G401 (cell line): ENCODE measurements at regions not wholly inside any gene's neighbourhood (a gene's known extent, or its start where the extent isn't known, plus 50 kb on each side); places are given as distances from the start of the nearest gene placed in this dataset.

Experiments
- DNase-seq: peaks from one replicate; pipeline ENCODE4 v3.0.0-alpha.2; 2015; ENCODE audit warnings: low spot score
- in situ Hi-C: cut with HindIII; loops from 2 replicates; pipeline ENCODE4 v1.10.0; 2016; ENCODE audit warnings: low sequenced_read_pairs, mixed read lengths

GRCh38 chr12:115240251-115240650, 556.3 kb upstream of the TBX3 start:
- no peak for DNase-seq
- in situ Hi-C loops = no loop called here

DNA sequence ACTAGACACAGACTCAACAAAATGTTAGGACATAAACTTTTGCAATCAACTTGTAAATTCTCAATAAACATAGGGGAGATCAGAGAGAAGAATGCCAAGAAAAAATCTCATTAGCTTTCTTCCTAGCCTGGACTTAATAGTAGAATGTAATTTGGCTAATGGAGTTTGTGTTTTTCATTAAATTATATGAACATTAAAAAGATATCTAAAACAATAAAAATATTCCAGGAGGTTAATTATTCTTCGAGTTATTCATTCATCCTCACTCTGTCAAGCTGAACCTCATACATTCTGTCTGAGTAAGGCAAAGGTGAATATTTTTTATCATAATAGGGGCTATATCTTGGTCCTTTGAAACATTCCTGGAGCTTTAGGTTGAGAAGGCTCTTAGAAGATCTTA, 551.9 kb upstream of the TBX3 start:
- DNase-seq = no peak
- in situ Hi-C loops = no loop called here

DNA sequence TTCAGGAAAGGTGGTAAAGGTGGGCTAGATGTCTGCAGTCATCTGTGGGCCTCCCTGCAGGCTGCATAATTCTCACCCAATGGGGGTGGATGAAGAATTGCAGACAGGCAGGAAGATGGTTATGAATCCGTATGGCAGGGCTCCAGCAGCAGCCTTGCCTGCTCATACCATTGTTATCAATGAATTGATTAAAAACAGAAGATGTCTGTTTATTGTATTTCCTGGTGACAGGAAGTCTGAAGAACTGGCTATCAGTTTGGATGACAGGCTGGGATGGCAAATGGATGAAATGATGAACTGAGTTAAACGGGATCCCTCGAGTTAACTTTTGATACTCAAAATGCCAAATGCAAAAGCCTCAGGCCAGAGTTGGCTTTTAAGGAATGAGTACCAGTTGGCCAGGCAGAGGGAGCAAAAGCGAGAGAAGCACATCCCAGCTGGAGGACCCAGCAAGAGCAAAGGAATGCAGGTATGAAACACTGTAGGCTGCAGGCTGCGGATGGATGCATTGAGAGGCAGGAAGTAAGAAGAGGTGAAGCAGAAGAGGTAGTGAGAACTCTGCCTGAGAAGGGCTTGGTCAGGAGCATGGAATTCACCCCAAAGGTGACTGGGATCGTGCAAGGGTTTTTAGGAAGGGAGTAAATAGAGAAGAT, 550.0 kb upstream of the TBX3 start:
- DNase-seq = no peak
- in situ Hi-C loops = no loop called here

DNA sequence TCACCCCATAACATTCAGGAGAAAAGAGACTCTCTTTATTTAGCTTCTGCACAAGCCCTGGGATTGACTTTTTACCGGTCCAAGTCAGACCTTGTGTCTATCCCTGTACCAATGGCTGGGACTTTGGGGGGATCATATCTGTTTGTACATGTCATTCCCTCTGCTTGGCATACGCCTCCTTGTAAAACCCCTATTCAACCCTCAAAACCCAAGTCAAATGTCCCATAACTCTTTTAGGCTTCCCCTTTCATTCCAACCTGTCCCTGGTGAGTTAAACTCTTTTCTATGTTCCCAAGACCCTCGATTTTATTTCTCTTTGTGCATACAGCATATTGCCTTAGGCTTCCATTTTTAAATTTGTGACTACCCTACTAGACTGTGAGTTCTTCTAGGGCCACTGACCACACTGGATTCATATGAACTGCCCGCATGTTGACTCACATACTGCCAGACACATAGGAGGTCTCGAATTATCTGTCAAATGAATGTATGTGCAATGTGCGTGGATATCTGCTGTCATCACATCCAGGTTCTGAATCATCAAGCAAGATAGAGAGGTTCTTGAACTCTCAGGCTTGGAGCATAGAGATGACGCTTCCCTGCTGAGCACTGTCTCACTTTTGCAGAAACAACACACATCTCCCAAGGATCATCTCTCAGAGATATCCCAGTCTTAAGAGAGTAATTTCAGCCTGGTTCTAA, 548.6 kb upstream of the TBX3 start:
- DNase-seq = no peak
- in situ Hi-C loops = no loop called here

GRCh38 chr12:115230606-115231005, 546.6 kb upstream of the TBX3 start:
- in situ Hi-C loops = no loop called here
- DNase-seq = no peak

DNA sequence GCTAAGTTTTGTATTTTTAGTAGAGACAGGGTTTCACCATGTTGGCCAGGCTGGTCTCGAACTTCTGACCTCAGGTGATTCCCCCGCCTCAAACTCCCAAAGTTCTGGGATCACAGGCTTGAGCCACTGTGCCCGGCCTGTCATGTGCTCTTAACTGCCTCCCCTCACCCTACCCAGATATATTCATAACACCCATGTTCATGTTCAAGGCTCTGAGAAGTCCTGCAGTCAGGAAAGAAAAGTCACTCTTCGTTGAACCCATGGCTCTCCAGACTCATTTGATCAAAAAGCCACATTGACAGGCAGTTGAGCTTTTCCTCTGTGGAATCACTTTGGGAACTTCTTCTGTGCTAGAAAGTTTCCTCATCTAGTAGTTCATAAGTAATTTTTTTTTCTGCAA, 545.5 kb upstream of the TBX3 start:
- DNase-seq = no peak
- in situ Hi-C loops = no loop called here

- in situ Hi-C loops = no loop called here
- DNase-seq = no peak
Measured at GRCh38 chr12:115228434-115228833, 544.5 kb upstream of the TBX3 start.

- in situ Hi-C loops = no loop called here
- DNase-seq = no peak
Measured at GRCh38 chr12:115227137-115227615, 543.2 kb upstream of the TBX3 start.

- DNase-seq = no peak
- in situ Hi-C loops = no loop called here
Measured at GRCh38 chr12:115225845-115226244, 541.9 kb upstream of the TBX3 start.

DNA sequence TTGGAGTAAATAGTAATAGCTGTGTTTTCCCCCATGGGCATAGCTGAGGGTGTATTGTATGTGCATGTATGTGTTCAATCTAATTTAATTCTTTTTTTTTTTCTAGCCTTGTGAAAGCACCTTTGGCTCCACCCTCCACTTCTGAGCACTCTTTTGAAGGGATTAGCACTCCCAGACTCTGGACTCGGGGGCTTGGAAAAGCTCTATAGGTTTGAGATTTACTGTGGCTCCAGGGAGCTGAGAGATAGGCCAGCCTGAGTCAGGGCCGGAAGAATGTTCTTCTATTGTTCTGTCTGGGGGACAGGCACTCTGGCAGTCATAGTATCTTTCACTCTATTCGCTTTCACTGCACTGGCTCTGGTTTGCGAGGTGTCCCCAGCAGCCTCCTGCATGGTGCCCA, 540.0 kb upstream of the TBX3 start:
- DNase-seq = no peak
- in situ Hi-C loops = no loop called here

GRCh38 chr12:115223322-115223721, 539.3 kb upstream of the TBX3 start:
- in situ Hi-C loops = no loop called here
- no peak for DNase-seq

- in situ Hi-C loops = no loop called here
Measured at GRCh38 chr12:115222220-115222619, 538.2 kb upstream of the TBX3 start.

GRCh38 chr12:115216301-115216700, 532.3 kb upstream of the TBX3 start:
- no peak for DNase-seq
- in situ Hi-C loops = no loop called here

More at GRCh38 chr12:115222220-115222619, 538.2 kb upstream of the TBX3 start:
- no peak for DNase-seq

DNA sequence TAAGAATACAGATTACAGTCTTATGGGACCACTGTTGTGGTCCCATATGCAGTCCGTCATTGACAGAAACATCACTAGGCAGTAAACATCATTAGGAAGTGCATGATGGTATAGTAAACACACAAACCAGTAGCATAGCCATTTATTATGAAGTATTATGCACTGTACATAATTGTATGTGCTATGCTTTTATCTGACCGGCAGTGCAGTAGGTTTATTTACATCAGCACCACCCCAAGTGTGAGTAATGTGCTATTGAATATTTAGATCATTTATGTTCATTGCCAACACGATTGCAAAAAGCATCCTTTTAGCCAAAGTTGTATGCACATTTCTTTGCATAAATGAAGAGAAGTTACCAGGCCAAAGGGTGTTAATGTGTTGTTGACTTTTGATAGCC, 531.6 kb upstream of the TBX3 start:
- in situ Hi-C loops = no loop called here
- no peak for DNase-seq

DNA sequence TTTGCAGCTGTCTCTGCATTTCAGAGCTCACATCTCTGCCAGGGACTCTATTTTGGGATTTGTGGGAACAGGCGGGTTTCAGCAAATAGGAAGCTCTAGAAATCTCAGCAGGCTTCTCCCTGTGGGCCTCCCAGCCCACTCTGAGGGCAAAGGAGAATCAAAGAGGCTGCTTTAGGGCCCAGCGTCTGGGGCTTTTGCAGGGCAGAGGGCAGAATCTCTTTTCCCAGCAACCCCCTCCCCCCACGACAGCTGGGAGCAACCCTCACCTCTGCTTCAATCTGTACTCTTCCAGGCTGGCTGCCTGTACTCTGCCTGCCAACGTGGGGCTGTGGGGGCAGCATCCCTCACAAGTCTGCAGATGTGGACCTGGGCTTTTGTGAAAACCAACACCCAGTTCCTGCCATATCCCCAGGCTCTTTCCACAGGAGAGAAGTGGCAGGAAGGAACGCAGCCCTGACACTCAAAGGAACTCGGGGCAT, 529.6 kb upstream of the TBX3 start:
- in situ Hi-C loops = no loop called here
- no peak for DNase-seq

DNA sequence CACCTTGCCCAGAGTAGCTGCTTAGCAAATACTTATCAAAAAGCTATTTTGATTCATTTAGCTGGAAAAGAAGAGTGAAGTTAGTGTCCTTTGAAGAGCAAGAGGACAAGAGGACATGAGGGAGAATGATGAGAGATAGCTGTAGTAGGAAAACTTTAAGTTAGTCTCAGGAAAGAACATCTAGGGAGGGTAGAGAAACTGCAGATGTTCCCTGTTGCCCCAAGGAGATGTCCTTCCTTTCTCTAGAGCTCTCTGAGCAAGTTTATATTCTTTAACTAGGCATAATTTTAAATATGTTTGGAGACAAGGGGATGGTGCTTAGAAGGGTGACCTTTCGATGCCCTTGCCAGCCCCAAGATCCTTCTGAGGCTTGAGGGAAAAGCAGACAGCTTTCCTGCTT, 529.1 kb upstream of the TBX3 start:
- no peak for DNase-seq
- in situ Hi-C loops = no loop called here

- no peak for DNase-seq
- in situ Hi-C loops = no loop called here
Measured at GRCh38 chr12:115212356-115212755, 528.4 kb upstream of the TBX3 start.

DNA sequence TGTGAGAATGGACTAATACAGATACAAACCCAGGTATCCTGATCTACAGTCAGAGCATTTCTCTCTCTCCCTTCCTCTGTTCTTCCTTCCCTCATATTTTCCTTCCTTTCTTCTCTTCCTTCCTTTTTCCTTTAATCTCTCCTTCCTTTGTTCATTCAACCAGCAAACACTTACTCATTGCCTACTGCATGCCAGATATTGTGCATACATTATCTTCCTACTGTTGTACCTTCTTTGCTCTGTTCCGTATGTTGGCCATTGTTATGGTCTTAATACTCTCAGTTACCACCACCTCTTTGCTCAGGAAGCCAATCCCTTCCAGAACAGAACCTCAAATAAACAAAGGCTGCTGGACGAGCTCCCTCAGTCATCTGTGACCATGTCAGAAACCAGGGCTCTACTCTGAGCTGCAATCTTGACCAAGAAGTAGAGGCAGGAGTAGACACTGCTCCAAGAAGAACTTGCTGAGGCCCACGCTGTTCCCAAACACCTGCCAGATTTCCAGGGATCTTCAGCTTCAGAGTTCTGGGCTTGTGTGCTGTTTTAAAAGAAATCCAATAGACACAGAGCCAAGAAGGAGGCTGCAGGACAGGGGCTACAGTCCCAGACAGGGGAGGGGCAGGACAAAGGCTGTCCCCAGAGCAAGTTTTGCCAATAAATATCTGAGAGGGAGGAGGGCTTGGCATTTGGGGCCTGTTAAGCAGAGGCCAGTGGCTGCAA, 526.7 kb upstream of the TBX3 start:
- in situ Hi-C loops = no loop called here
- DNase-seq = peak; percentile 11

DNA sequence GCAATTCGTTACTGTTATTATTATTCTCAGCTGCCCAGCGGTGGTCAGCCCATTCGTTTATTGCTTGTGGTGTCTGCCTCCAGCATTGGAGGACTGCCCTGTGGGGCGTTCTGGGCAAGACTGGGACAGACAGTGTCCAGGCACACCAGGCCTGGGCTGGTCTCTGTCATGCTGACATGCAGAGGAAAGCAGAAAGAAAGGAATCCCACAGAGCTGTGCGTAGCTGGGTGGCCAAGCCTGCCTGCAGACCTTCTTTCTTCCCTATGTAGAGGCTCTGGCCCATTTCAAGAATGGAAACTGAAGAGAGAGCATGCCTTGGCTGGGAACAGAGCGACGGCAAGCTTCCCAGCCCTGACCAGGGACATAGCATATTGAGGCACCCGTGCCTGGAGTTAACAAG, 525.3 kb upstream of the TBX3 start:
- peak; percentile 10 for DNase-seq

DNA sequence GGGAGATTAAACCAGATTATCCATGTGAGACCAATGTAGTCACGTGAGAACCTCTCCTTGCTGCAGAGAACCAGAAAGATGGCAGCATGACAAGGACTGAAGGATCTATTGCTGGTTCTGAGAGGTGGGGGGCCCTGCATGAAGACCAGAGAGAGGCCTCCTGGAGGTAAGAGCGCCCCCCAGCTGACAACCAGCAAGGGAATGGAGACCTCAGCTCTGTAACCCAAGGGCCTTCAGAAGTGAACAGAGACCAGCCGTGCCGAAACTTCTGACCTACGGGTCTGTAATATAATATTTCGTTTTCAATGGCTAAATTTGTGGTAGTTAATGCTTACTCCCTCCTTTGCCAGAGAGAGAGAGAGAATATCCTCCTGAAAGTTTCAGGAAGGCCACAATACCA, 524.1 kb upstream of the TBX3 start:
- DNase-seq = no peak
- in situ Hi-C loops = no loop called here

More for the DNA sequence above, 525.3 kb upstream of the TBX3 start:
- in situ Hi-C loops = no loop called here
